Keratinocyte (primary cell): ENCODE measurements at regions not wholly inside any gene's neighbourhood (a gene's known extent, or its start where the extent isn't known, plus 50 kb on each side); places are given as distances from the start of the nearest gene placed in this dataset.

Experiments used
- DNase-seq: peaks from one replicate; pipeline ENCODE4 v3.0.0-alpha.2; 2011; ENCODE audit warnings: low read depth, missing footprints, low spot score
- FAIRE-seq: peaks from 2 replicates; lab custom pipeline; 2011; peaks lifted over from hg19 to GRCh38; lab: Jason Lieb, UNC
- H2AFZ ChIP-seq: 2 replicates; pipeline ENCODE4 v1.6.0; 2012; ENCODE audit warnings: low read length, control low read depth, inconsistent platforms; ENCODE audit not compliant: control insufficient read depth
- H3K27ac ChIP-seq: 2 replicates; pipeline ENCODE4 v1.5.1; 2011; ENCODE audit warnings: low read length; ENCODE audit not compliant: control insufficient read depth, insufficient read depth
- H3K27me3 ChIP-seq: 3 replicates; pipeline ENCODE4 v1.6.0; 2011; ENCODE audit warnings: low read length; ENCODE audit not compliant: control insufficient read depth, insufficient read depth; ENCODE audit errors: extremely low read depth
- H3K36me3 ChIP-seq, 2 experiments: 2 replicates in 1 of 2; 3 replicates in 1 of 2; pipeline ENCODE4 v1.5.1; 2011; ENCODE audit warnings: low read length in 2 of 2, mild to moderate bottlenecking in 1 of 2; ENCODE audit not compliant: control insufficient read depth in 2 of 2, insufficient read depth in 2 of 2; ENCODE audit errors: extremely low read depth in 1 of 2
- H3K4me1 ChIP-seq: 3 replicates; pipeline ENCODE4 v1.5.1; 2011; ENCODE audit warnings: low read length; ENCODE audit not compliant: control insufficient read depth, insufficient read depth; ENCODE audit errors: extremely low read depth
- H3K4me2 ChIP-seq: 3 replicates; pipeline ENCODE4 v1.6.0; 2011; ENCODE audit warnings: low read depth, low read length; ENCODE audit not compliant: control insufficient read depth, insufficient read depth; ENCODE audit errors: extremely low read depth
- H3K4me3 ChIP-seq, 3 experiments: fragments of 200-600 bp in 1 of 3; sonication (generic) in 1 of 3; 2 replicates in 2 of 3; 3 replicates in 1 of 3; pipeline ENCODE4 v1.5.1; 2011 to 2016; ENCODE audit warnings: low read length in 3 of 3, mild to moderate bottlenecking in 3 of 3, control low read depth in 2 of 3, inconsistent platforms in 1 of 3, low read depth in 1 of 3, mixed read lengths in 1 of 3, mixed run types in 1 of 3, moderate library complexity in 1 of 3; ENCODE audit not compliant: control insufficient read depth in 2 of 3, insufficient read depth in 2 of 3; ENCODE audit errors: extremely low read depth in 1 of 3
- H3K79me2 ChIP-seq: 2 replicates; pipeline ENCODE4 v1.6.0; 2012; ENCODE audit warnings: low read length; ENCODE audit not compliant: control insufficient read depth, insufficient read depth
- H3K9ac ChIP-seq: 3 replicates; pipeline ENCODE4 v1.6.0; 2011; ENCODE audit warnings: low read length; ENCODE audit not compliant: control insufficient read depth, insufficient read depth; ENCODE audit errors: extremely low read depth
- H3K9me1 ChIP-seq: 3 replicates; pipeline ENCODE4 v1.6.0; 2011; ENCODE audit warnings: low read length; ENCODE audit not compliant: control insufficient read depth, insufficient read depth; ENCODE audit errors: extremely low read depth
- H3K9me3 ChIP-seq: 2 replicates; pipeline ENCODE4 v1.5.1; 2012; ENCODE audit warnings: low read depth, low read length; ENCODE audit not compliant: control insufficient read depth
- H4K20me1 ChIP-seq: 3 replicates; pipeline ENCODE4 v1.6.0; 2011; ENCODE audit warnings: low read length; ENCODE audit not compliant: control insufficient read depth, insufficient read depth; ENCODE audit errors: extremely low read depth
- CTCF ChIP-seq, 3 experiments: IDR thresholded peaks in 1 of 3; conservative IDR thresholded peaks in 1 of 3; optimal IDR thresholded peaks in 1 of 3; 2 replicates in 2 of 3; 3 replicates in 1 of 3; pipeline versions ENCODE3 to v1.5.1; 2011; ENCODE audit warnings: low read length in 3 of 3, mild to moderate bottlenecking in 3 of 3, moderate library complexity in 2 of 3, control low read depth in 1 of 3, inconsistent platforms in 1 of 3; ENCODE audit not compliant: insufficient read depth in 2 of 3; ENCODE audit errors: extremely low read depth in 1 of 3
- EZH2 ChIP-seq: IDR thresholded peaks from one replicate; pipeline ENCODE4 v1.6.1; 2012; ENCODE audit warnings: inconsistent platforms, mild to moderate bottlenecking, low read length, moderate library complexity
- dilution Hi-C: fragments of 300-500 bp; cut with MboI; formaldehyde crosslinking; loops from one replicate; pipeline ENCODE4 v1.7.0; 2020; ENCODE audit warnings: low sequenced_read_pairs; ENCODE audit not compliant: extremely low pct_ligation_motif_present

DNA sequence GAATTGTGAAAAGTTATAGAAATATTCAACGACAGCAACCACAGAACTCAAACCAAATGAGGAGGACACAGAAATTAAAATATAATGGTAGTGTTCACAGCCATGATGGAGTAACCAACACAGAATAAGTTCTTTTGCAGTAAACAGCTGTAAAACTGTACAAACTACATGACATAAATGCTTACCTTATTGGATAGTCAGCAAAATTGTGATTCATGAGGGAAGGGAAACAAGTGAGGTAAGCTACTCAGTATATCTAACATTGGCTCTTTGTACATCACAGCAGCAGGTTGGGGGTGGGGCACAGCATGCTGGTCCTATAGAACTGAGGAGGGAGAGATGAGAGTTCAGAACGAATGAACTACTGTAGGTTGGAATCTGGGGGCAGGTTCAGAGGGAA lies 86.4 kb downstream of the CDC14C start:
- no peaks in the 10 kb centered on the region for H3K4me1 ChIP-seq
- dilution Hi-C loops = no loop called here
- no peak overlapping the region for H2AFZ ChIP-seq
- H3K27ac ChIP-seq = no peak overlapping the region
- H3K27me3 ChIP-seq = no peaks in the 10 kb centered on the region
- H3K4me2 ChIP-seq = no peak overlapping the region
- TF ChIP-seq EZH2 = no peak
- TF ChIP-seq CTCF (optimal IDR thresholded peaks at IDR 0.05 in 1 of 3, IDR thresholded peaks at IDR 0.05 in 1 of 3, conservative IDR thresholded peaks at IDR 0.05 in 1 of 3; ENCODE audit: extremely low read depth in 1 of 3, insufficient read depth in 2 of 3, low read length in 3 of 3) = no peak
- no peaks in the 10 kb centered on the region for H3K36me3 ChIP-seq
- FAIRE-seq = no peak
- no peaks in the 10 kb centered on the region for H3K79me2 ChIP-seq
- H3K4me3 ChIP-seq = no peak overlapping the region
- H3K9me3 ChIP-seq = no peaks in the 10 kb centered on the region
- H3K9ac ChIP-seq = no peak overlapping the region
- no peaks in the 10 kb centered on the region for H3K9me1 ChIP-seq
- no peaks in the 10 kb centered on the region for H4K20me1 ChIP-seq
- no peak for DNase-seq

- H3K4me3 ChIP-seq = no peak overlapping the region
- H2AFZ ChIP-seq = no peak overlapping the region
- dilution Hi-C loops = no loop called here
- no peaks in the 10 kb centered on the region for H4K20me1 ChIP-seq
- DNase-seq (no peak), FAIRE-seq (no peak)
- no peaks in the 10 kb centered on the region for H3K9me3 ChIP-seq
- no peak overlapping the region for H3K9ac ChIP-seq
- H3K4me1 ChIP-seq = no peaks in the 10 kb centered on the region
- H3K27me3 ChIP-seq = no peaks in the 10 kb centered on the region
- no peak overlapping the region for H3K4me2 ChIP-seq
- no peak for TF ChIP-seq EZH2
- TF ChIP-seq CTCF (optimal IDR thresholded peaks at IDR 0.05 in 1 of 3, IDR thresholded peaks at IDR 0.05 in 1 of 3, conservative IDR thresholded peaks at IDR 0.05 in 1 of 3; ENCODE audit: extremely low read depth in 1 of 3, insufficient read depth in 2 of 3, low read length in 3 of 3) = no peak
- no peaks in the 10 kb centered on the region for H3K9me1 ChIP-seq
- no peaks in the 10 kb centered on the region for H3K36me3 ChIP-seq
- no peaks in the 10 kb centered on the region for H3K79me2 ChIP-seq
- no peak overlapping the region for H3K27ac ChIP-seq
Observed at GRCh38 chr7:49014870-49015269, 90.5 kb downstream of the CDC14C start.
